ENCODE measurements at regions not wholly inside any gene's neighbourhood (a gene's known extent, or its start where the extent isn't known, plus 50 kb on each side); places are given as distances from the start of the nearest gene placed in this dataset.

DNA sequence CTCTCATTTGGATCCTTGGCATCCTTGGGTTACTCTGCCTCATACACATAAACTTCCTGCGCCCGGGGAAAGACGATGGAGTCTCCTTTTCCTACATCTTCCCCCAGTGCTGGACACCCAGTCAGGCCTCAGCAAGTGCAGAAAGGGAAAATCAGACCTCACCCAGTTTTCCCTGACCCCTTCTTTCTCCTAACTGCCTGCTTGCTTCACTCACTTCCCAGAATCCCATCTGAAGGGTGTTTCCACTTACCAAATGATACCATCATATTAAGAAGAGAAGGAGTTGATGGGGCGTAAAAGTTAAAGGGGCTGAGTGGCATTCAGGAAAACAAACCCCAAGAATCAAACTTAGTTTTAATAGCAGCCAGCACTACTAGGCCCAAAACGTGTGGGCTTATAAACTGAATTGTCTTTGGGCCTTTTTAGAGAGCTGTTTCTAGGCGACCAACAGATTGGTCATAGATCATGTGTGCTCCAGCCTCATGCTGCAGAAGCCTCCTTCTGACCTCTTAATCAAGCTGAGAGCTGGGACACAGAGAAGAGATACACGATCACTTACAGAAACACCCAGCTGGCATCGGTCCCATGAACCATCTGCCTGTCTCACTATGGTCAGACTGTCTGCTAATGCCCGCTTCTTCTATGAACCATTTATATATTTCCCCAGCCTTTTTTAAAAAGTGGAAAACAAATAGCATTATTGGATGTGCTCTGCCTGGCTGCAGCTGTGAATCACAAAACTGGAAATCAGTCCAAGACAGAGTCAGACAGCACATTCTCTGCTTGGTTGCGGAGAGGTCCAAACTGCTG, 165.7 kb upstream of the SLC14A2 start:
- no peak overlapping the region for H3K4me3 ChIP-seq (replicated peaks; ENCODE audit: low read depth, low read length)
- no peak for TF ChIP-seq CTCF (IDR thresholded peaks at IDR 0.05; ENCODE audit: low read depth, low read length, missing control alignments)
- DNase-seq (ENCODE audit: extremely low read depth, low read depth): no peak

GRCh38 chr18:45456090-45457021, 158.9 kb upstream of the SLC14A2 start:
- no peak overlapping the region for H3K4me3 ChIP-seq (replicated peaks; ENCODE audit: low read depth, low read length)
- TF ChIP-seq CTCF (IDR thresholded peaks at IDR 0.05; ENCODE audit: low read depth, low read length, missing control alignments): no peak
- no peak for DNase-seq (ENCODE audit: extremely low read depth, low read depth)

GRCh38 chr18:45458033-45458432, 157.2 kb upstream of the SLC14A2 start:
- TF ChIP-seq CTCF (IDR thresholded peaks at IDR 0.05; ENCODE audit: low read depth, low read length, missing control alignments): no peak
- DNase-seq (ENCODE audit: extremely low read depth, low read depth): no peak
- no peak overlapping the region for H3K4me3 ChIP-seq (replicated peaks; ENCODE audit: low read depth, low read length)

GRCh38 chr18:45462179-45462578, 153.1 kb upstream of the SLC14A2 start:
- no peak for TF ChIP-seq CTCF (IDR thresholded peaks at IDR 0.05; ENCODE audit: low read depth, low read length, missing control alignments)
- H3K4me3 ChIP-seq (replicated peaks; ENCODE audit: low read depth, low read length): no peak overlapping the region

DNA sequence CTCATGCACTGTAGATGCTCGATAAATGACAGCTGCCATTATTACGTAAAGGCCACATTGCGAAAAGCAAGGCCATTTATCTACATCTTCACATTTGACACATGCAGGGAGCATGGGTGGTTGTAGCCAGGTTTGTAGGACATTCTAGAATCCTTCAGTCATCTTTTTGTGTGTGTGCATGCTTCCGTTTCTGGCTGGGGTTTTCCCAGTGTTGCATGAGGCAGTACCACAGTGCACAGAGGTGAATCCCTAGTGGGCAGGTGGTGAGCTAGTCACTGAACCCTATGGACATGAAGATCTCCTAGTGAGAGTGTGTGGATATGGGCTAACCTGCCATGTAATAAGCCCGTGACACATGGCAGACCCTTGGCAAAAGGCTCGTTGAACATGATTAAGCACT, 151.8 kb upstream of the SLC14A2 start:
- no peak for DNase-seq (ENCODE audit: extremely low read depth, low read depth)

More at GRCh38 chr18:45462179-45462578, 153.1 kb upstream of the SLC14A2 start:
- DNase-seq (ENCODE audit: extremely low read depth, low read depth): no peak

DNA sequence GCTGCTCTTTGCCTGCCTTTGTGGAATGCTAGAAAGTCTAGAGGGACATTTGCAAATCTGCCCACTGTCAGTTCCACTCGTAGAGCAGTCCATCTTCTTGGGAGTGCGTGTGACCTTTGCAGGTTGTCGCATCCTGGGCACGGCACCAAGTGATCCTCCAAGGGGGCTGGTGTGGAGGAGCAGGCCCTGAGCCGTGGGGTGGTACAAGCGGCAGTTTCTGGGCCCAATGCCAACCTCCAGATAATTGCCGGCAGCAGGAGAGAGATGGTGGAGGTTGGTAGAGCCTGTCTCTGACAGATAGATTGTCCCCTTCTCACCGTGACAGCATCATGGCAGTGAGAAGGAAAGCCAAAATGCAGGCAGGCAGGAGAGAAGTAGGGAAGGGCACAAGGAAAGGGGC, 150.7 kb upstream of the SLC14A2 start:
- TF ChIP-seq CTCF (IDR thresholded peaks at IDR 0.05; ENCODE audit: low read depth, low read length, missing control alignments): no peak
- no peak for DNase-seq (ENCODE audit: extremely low read depth, low read depth)
- no peak overlapping the region for H3K4me3 ChIP-seq (replicated peaks; ENCODE audit: low read depth, low read length)

More for the DNA sequence above, 151.8 kb upstream of the SLC14A2 start:
- no peak overlapping the region for H3K4me3 ChIP-seq (replicated peaks; ENCODE audit: low read depth, low read length)
- TF ChIP-seq CTCF (IDR thresholded peaks at IDR 0.05; ENCODE audit: low read depth, low read length, missing control alignments): no peak
